ENCODE measurements at regions not wholly inside any gene's neighbourhood (a gene's known extent, or its start where the extent isn't known, plus 50 kb on each side); places are given as distances from the start of the nearest gene placed in this dataset.

DNA sequence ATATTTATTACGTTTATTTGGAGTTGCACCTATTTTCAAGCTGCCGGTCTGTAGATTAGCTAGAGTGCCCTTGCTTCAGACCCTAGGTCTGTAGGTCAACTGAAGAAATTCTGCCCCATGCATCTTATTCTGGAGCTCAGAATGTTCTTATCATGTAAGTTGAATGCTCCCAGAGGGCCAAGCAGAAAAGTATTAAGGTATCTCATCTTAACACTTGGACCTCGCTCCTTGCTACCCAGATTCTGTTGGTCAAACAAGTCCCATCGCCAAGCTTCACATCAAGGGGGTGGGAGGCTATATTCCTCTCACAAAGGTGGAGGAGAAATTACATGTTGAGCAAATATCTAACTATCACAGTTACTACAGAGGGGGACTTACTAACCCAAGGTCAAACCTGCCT lies 187.7 kb downstream of the C1orf94 start:
- TF ChIP-seq, protein P1, sequence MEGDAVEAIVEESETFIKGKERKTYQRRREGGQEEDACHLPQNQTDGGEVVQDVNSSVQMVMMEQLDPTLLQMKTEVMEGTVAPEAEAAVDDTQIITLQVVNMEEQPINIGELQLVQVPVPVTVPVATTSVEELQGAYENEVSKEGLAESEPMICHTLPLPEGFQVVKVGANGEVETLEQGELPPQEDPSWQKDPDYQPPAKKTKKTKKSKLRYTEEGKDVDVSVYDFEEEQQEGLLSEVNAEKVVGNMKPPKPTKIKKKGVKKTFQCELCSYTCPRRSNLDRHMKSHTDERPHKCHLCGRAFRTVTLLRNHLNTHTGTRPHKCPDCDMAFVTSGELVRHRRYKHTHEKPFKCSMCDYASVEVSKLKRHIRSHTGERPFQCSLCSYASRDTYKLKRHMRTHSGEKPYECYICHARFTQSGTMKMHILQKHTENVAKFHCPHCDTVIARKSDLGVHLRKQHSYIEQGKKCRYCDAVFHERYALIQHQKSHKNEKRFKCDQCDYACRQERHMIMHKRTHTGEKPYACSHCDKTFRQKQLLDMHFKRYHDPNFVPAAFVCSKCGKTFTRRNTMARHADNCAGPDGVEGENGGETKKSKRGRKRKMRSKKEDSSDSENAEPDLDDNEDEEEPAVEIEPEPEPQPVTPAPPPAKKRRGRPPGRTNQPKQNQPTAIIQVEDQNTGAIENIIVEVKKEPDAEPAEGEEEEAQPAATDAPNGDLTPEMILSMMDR (conservative IDR thresholded peaks at IDR 0.05): no peak
- TF ChIP-seq EZH2 (IDR thresholded peaks at IDR 0.05; ENCODE audit: low read depth): no peak

All from PC-9 (cell line).